GM12878 (cell line): ENCODE measurements at regions not wholly inside any gene's neighbourhood (a gene's known extent, or its start where the extent isn't known, plus 50 kb on each side); places are given as distances from the start of the nearest gene placed in this dataset.

Experiments
- ATAC-seq: fragments of 200-7000 bp; cut with Tn5 transposase; 3 replicates; pipeline ENCODE4 v1.9.1; 2020; ENCODE audit warnings: mild to moderate bottlenecking, moderate library complexity
- BruUV-seq: library from RNA; stranded (reverse); fragments of 400-500 nt; replicated peaks from 2 replicates; lab custom pipeline; 2021; lab: Mats Ljungman, UMichigan
- CTCF ChIA-PET: fragments of 300-600 bp; sonication (Branson Sonifier 250); formaldehyde crosslinking; extraction: SDS; loops from one replicate; lab custom pipeline; 2021; ENCODE audit warnings: inconsistent platforms; lab: Yijun Ruan, JAX
- POLR2A ChIA-PET: fragments of 350-600 bp; formaldehyde crosslinking; extraction: SDS; loops from one replicate; lab custom pipeline; 2021; ENCODE audit warnings: inconsistent platforms; lab: Charles Lee
- RAD21 ChIA-PET: fragments of 300-600 bp; sonication (Branson Sonifier 250); formaldehyde crosslinking; loops from one replicate; lab custom pipeline; 2023; ENCODE audit warnings: antibody characterized with exemption; ENCODE audit not compliant: unreplicated experiment; lab: Charles Lee
- SMC1A ChIA-PET: fragments of 300-600 bp; sonication (Branson Sonifier 250); formaldehyde crosslinking; loops from one replicate; lab custom pipeline; 2023; ENCODE audit not compliant: unreplicated experiment, uncharacterized antibody; lab: Charles Lee
- DNase-seq: peaks from one replicate; pipeline ENCODE4 v3.0.0-alpha.2; 2011; ENCODE audit warnings: low read depth, low spot score
- FAIRE-seq: peaks from 3 replicates; lab custom pipeline; 2011; peaks lifted over from hg19 to GRCh38; lab: Jason Lieb, UNC
- H2AFZ ChIP-seq: 2 replicates; pipeline ENCODE4 v1.6.0; 2011; ENCODE audit warnings: low read depth, low read length, control low read depth; ENCODE audit not compliant: control insufficient read depth
- H3K27ac ChIP-seq: 2 replicates; pipeline ENCODE4 v1.5.1; 2011; ENCODE audit warnings: control low read depth; ENCODE audit not compliant: control insufficient read depth, insufficient read depth
- H3K27me3 ChIP-seq, 2 experiments: replicated peaks in 1 of 2; 2 replicates each; pipeline versions ENCODE4 v1.6.0 to v1.6.1; 2011; ENCODE audit warnings: low read length in 1 of 2; ENCODE audit not compliant: control insufficient read depth in 2 of 2, insufficient read depth in 2 of 2
- H3K36me3 ChIP-seq, 2 experiments: 2 replicates each; pipeline ENCODE4 v1.5.1; 2011; ENCODE audit warnings: low read length in 1 of 2; ENCODE audit not compliant: control insufficient read depth in 2 of 2, insufficient read depth in 2 of 2
- H3K4me1 ChIP-seq: 2 replicates; pipeline ENCODE4 v1.6.1; 2011; ENCODE audit warnings: mild to moderate bottlenecking, low read length, moderate library complexity, mixed read lengths; ENCODE audit not compliant: control insufficient read depth, insufficient read depth
- H3K4me2 ChIP-seq: 2 replicates; pipeline ENCODE4 v1.6.0; 2011; ENCODE audit warnings: control low read depth; ENCODE audit not compliant: control insufficient read depth, insufficient read depth
- H3K4me3 ChIP-seq: fragments of 200-600 bp; sonication (generic); 2 replicates; pipeline ENCODE4 v1.5.1; 2016
- H3K79me2 ChIP-seq: 2 replicates; pipeline ENCODE4 v1.6.0; 2011; ENCODE audit warnings: low read length; ENCODE audit not compliant: control insufficient read depth, insufficient read depth
- H3K9ac ChIP-seq: 2 replicates; pipeline ENCODE4 v1.8.0; 2011; ENCODE audit warnings: low read length, control low read depth, mixed read lengths; ENCODE audit not compliant: control insufficient read depth, insufficient read depth
- H3K9me3 ChIP-seq: replicated peaks from 3 replicates; pipeline ENCODE4 v1.5.1; 2011; ENCODE audit warnings: mild to moderate bottlenecking, low read length; ENCODE audit not compliant: control insufficient read depth, insufficient read depth
- H4K20me1 ChIP-seq: 2 replicates; pipeline ENCODE4 v1.6.0; 2011; ENCODE audit not compliant: control insufficient read depth, insufficient read depth
- BACH1 ChIP-seq: fragments of 450-650 bp; IDR thresholded peaks from 2 replicates; pipeline ENCODE4 v1.6.1; 2017; ENCODE audit warnings: mild to moderate bottlenecking, borderline replicate concordance
- BCLAF1 ChIP-seq: fragments of 450-650 bp; IDR thresholded peaks from 2 replicates; pipeline ENCODE4 v1.6.1; 2017; ENCODE audit warnings: antibody characterized with exemption, mild to moderate bottlenecking, moderate library complexity
- CTCF ChIP-seq, 3 experiments: IDR thresholded peaks in 2 of 3; conservative IDR thresholded peaks in 1 of 3; 2 replicates each; pipeline ENCODE4 v1.5.1; 2011; ENCODE audit warnings: low read depth in 3 of 3, low read length in 3 of 3, mild to moderate bottlenecking in 3 of 3, control low read depth in 2 of 3, moderate library complexity in 2 of 3, inconsistent platforms in 1 of 3, mixed read lengths in 1 of 3; ENCODE audit not compliant: control insufficient read depth in 2 of 3, insufficient read depth in 1 of 3; ENCODE audit errors: extremely low read depth in 1 of 3
- FOXK2 ChIP-seq: fragments of 450-650 bp; IDR thresholded peaks from 2 replicates; pipeline ENCODE4 v1.6.1; 2017; ENCODE audit warnings: mild to moderate bottlenecking, moderate library complexity
- GATAD2B ChIP-seq: fragments of 450-650 bp; conservative IDR thresholded peaks from 2 replicates; pipeline ENCODE4 v1.6.1; 2017; ENCODE audit warnings: low read depth, mild to moderate bottlenecking, moderate library complexity
- HCFC1 ChIP-seq: fragments of 150-350 bp; IDR thresholded peaks from 2 replicates; pipeline ENCODE4 v1.6.1; 2014; ENCODE audit warnings: low read length
- JUND ChIP-seq: IDR thresholded peaks from 2 replicates; pipeline ENCODE4 v1.6.1; 2012; ENCODE audit warnings: low read depth, mild to moderate bottlenecking, low read length, improper control_type of control experiment, moderate library complexity
- KAT2A ChIP-seq: conservative IDR thresholded peaks from 2 replicates; pipeline ENCODE4 v1.6.1; 2011; ENCODE audit warnings: low read depth, low read length; ENCODE audit not compliant: control insufficient read depth
- KDM1A ChIP-seq: fragments of 200-600 bp; sonication (generic); IDR thresholded peaks from 2 replicates; pipeline ENCODE4 v1.6.1; 2016; ENCODE audit warnings: borderline replicate concordance
- LARP7 ChIP-seq: fragments of 450-650 bp; IDR thresholded peaks from 2 replicates; pipeline ENCODE4 v1.6.1; 2017; ENCODE audit warnings: mild to moderate bottlenecking
- MTA2 ChIP-seq: fragments of 450-650 bp; IDR thresholded peaks from 2 replicates; pipeline ENCODE4 v1.6.1; 2016; ENCODE audit warnings: low read depth, mild to moderate bottlenecking, moderate library complexity
- NFYB ChIP-seq: IDR thresholded peaks from 2 replicates; pipeline ENCODE4 v1.6.1; 2011; ENCODE audit warnings: low read depth, mild to moderate bottlenecking, low read length, improper control_type of control experiment, moderate library complexity; ENCODE audit not compliant: insufficient read depth
- NR2C2 ChIP-seq: IDR thresholded peaks from 2 replicates; pipeline ENCODE4 v1.6.1; 2011; ENCODE audit warnings: borderline replicate concordance, low read depth; ENCODE audit not compliant: control insufficient read depth, insufficient read length
- PML ChIP-seq: IDR thresholded peaks from 2 replicates; pipeline ENCODE4 v1.6.1; 2012; ENCODE audit warnings: low read length, inconsistent platforms
- POLR2AphosphoS5 ChIP-seq: IDR thresholded peaks from 2 replicates; pipeline ENCODE4 v1.6.1; 2011; ENCODE audit warnings: mild to moderate bottlenecking, low read length, inconsistent platforms
- POU2F2 ChIP-seq: IDR thresholded peaks from 3 replicates; pipeline ENCODE4 v1.6.1; 2011; ENCODE audit warnings: low read depth, mild to moderate bottlenecking, low read length, borderline replicate concordance
- RBBP5 ChIP-seq: fragments of 200-600 bp; sonication (generic); conservative IDR thresholded peaks from 2 replicates; pipeline ENCODE4 v1.6.1; 2016
- REST ChIP-seq: IDR thresholded peaks from 2 replicates; pipeline ENCODE4 v1.6.1; 2012; ENCODE audit warnings: mild to moderate bottlenecking, low read depth, low read length
- SMARCA5 ChIP-seq: fragments of 450-650 bp; IDR thresholded peaks from 2 replicates; pipeline ENCODE4 v1.6.1; 2017; ENCODE audit warnings: mild to moderate bottlenecking
- ZNF217 ChIP-seq: fragments of 450-650 bp; IDR thresholded peaks from 2 replicates; pipeline ENCODE4 v1.6.1; 2017; ENCODE audit warnings: antibody characterized with exemption, mild to moderate bottlenecking
- WGBS: methylation state at CpG from one replicate; pipeline ENCODE4 v1.1.6; 2016; ENCODE audit warnings: low lambda C conversion rate; ENCODE audit not compliant: insufficient replicate concordance, insufficient coverage; ENCODE audit errors: missing lambda C conversion rate; 5-methylcytosine and 5-hydroxymethylcytosine counted together
- in situ Hi-C: fragments of 300-500 bp; cut with MboI; formaldehyde crosslinking; loops from 9 replicates; pipeline ENCODE4 v1.14.3; 2018; ENCODE audit warnings: mixed read lengths
- intact Hi-C: fragments of 100-400 bp; cut with micrococcal nuclease; formaldehyde crosslinking; loops from one replicate; pipeline ENCODE4 v1.14.2; 2022; ENCODE audit not compliant: unreplicated experiment

- BruUV-seq, result no TSS peak
- H3K27ac ChIP-seq, result no peak overlapping the region
- in situ Hi-C loops, result no loop called here
- no peak overlapping the region for H3K4me2 ChIP-seq
- no peaks in the 10 kb centered on the region for H3K9me3 ChIP-seq
- ChIA-PET SMC1A (no interaction called here), RAD21 (no interaction called here), CTCF (no interaction called here), POLR2A (no interaction called here)
- TF ChIP-seq MTA2 (no peak), RBBP5 (no peak), PML (no peak), FOXK2 (no peak), JUND (no peak), BCLAF1 (no peak), SMARCA5 (no peak), POLR2AphosphoS5 (no peak), KDM1A (no peak), CTCF (IDR thresholded peaks at IDR 0.05 in 2 of 3, conservative IDR thresholded peaks at IDR 0.05 in 1 of 3; ENCODE audit: control insufficient read depth in 2 of 3, extremely low read depth in 1 of 3, insufficient read depth in 1 of 3, low read depth in 3 of 3, low read length in 3 of 3) (no peak), NR2C2 (no peak), HCFC1 (no peak), REST (no peak), LARP7 (no peak), ZNF217 (no peak), NFYB (no peak), POU2F2 (no peak), KAT2A (no peak), GATAD2B (no peak), BACH1 (no peak)
- H3K4me1 ChIP-seq, result no peaks in the 10 kb centered on the region
- H3K4me3 ChIP-seq, result no peak overlapping the region
- no peak for DNase-seq
- no peak overlapping the region for H2AFZ ChIP-seq
- intact Hi-C loops, result no loop called here
- H3K9ac ChIP-seq, result no peak overlapping the region
- no peak for ATAC-seq
- no peaks in the 10 kb centered on the region for H3K36me3 ChIP-seq
- no peaks in the 10 kb centered on the region for H3K79me2 ChIP-seq
- no peaks in the 10 kb centered on the region for H4K20me1 ChIP-seq
- 65% methylated on average over 5 of the region's 5 CpGs for WGBS
- no peaks in the 10 kb centered on the region for H3K27me3 ChIP-seq
- FAIRE-seq, result no peak
These were observed 170.0 kb upstream of the PPARGC1A start for GRCh38 chr4:24059839-24060238.
